Epithelial cell of proximal tubule (primary cell): ENCODE measurements at regions not wholly inside any gene's neighbourhood (a gene's known extent, or its start where the extent isn't known, plus 50 kb on each side); places are given as distances from the start of the nearest gene placed in this dataset.
"Not testable (repeated sequence)": the region's sequence is repeated elsewhere in the genome, so short reads cannot be mapped to it uniquely, and the experiment has no call there.

Experiments
- DNase-seq: peaks from one replicate; pipeline ENCODE4 v3.0.0-alpha.2; 2011; ENCODE audit warnings: low read depth
- H3K4me3 ChIP-seq: 2 replicates; pipeline ENCODE4 v1.5.1; 2011; ENCODE audit warnings: low read depth, mild to moderate bottlenecking, low read length
- CTCF ChIP-seq: conservative IDR thresholded peaks from 2 replicates; pipeline ENCODE4 v1.5.1; 2012; ENCODE audit warnings: low read depth, mild to moderate bottlenecking, low read length

- TF ChIP-seq CTCF = no peak
- DNase-seq = no peak
- H3K4me3 ChIP-seq = no peak overlapping the region
These were observed 429.6 kb downstream of the BRD1 start for GRCh38 chr22:49398115-49398514.

GRCh38 chr22:49396817-49397216 is 430.9 kb downstream of the BRD1 start:
- H3K4me3 ChIP-seq = no peak overlapping the region
- no peak for DNase-seq
- no peak for TF ChIP-seq CTCF

GRCh38 chr22:49395617-49396016 is 432.1 kb downstream of the BRD1 start:
- DNase-seq = no peak
- no peak overlapping the region for H3K4me3 ChIP-seq
- no peak for TF ChIP-seq CTCF

- DNase-seq, H3K4me3 ChIP-seq: not testable (repeated sequence)
These were observed 432.6 kb downstream of the BRD1 start for GRCh38 chr22:49395062-49395461.

GRCh38 chr22:49394116-49394785 is 433.4 kb downstream of the BRD1 start:
- TF ChIP-seq CTCF = no peak
- DNase-seq = no peak
- H3K4me3 ChIP-seq = no peak overlapping the region

- no peak for TF ChIP-seq CTCF
- DNase-seq = no peak
- H3K4me3 ChIP-seq = no peak overlapping the region
These were observed 434.1 kb downstream of the BRD1 start for GRCh38 chr22:49393526-49393925.

GRCh38 chr22:49392841-49393510 is 434.7 kb downstream of the BRD1 start:
- no peak overlapping the region for H3K4me3 ChIP-seq
- no peak for DNase-seq
- no peak for TF ChIP-seq CTCF
